HG02623 (cell line): ENCODE measurements at regions not wholly inside any gene's neighbourhood (a gene's known extent, or its start where the extent isn't known, plus 50 kb on each side); places are given as distances from the start of the nearest gene placed in this dataset.

Experiments
- ATAC-seq: cut with Tn5 transposase; IDR thresholded peaks from one replicate; pipeline ENCODE4 v1.9.1; 2021; ENCODE audit warnings: moderate library complexity; ENCODE audit not compliant: unreplicated experiment

DNA sequence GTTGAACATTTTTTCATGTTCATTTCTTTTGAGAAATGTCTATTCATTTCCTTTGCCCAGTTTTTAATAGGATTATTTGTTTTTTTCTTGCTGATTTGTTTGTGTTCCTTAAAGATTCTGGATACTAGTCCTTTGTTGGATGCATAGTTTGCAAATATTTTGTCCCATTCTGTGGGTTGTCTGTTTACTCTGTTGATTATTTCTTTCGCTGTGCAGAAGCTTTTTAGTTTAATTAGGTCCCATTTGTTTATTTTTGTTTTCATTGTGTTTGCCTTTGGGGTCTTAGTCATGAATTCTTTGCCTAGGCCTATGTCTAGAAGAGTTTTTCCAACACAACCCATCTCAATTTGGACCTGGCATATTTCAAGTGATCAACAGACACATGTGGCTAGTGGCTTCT lies 116.1 kb upstream of the GALNT2 start:
- ATAC-seq = no peak

DNA sequence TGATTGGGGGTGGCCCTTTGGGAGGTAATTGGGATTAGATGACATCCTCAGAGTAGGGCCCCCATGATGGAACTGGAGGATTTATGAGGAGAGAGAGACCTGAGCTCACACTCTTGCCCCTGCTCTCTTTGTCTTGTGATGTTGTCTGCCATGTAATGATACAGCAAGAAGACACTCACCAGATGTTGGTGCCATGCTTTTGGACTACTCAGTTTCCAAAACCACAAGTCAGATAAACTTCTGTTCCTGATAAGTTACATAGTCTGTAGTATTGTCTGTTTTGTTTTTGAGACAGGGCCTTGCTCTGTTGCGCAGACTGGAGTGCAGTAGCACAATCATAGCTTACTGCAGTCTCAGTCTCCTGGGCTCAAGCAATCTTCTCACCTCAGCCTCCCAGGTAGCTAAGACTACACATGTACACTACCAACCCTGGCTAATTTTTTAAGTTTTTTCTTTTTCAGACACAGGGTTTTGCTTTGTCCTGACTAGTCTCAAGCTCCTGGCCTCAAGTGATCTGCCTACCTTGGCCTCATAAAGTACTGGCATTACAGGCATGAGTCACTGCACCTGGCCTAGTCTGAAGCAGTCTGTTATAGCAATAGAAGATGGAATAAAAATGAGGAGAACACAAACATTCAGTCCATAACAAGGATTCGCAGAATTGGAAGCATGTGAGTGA lies 115.0 kb upstream of the GALNT2 start:
- ATAC-seq = no peak

DNA sequence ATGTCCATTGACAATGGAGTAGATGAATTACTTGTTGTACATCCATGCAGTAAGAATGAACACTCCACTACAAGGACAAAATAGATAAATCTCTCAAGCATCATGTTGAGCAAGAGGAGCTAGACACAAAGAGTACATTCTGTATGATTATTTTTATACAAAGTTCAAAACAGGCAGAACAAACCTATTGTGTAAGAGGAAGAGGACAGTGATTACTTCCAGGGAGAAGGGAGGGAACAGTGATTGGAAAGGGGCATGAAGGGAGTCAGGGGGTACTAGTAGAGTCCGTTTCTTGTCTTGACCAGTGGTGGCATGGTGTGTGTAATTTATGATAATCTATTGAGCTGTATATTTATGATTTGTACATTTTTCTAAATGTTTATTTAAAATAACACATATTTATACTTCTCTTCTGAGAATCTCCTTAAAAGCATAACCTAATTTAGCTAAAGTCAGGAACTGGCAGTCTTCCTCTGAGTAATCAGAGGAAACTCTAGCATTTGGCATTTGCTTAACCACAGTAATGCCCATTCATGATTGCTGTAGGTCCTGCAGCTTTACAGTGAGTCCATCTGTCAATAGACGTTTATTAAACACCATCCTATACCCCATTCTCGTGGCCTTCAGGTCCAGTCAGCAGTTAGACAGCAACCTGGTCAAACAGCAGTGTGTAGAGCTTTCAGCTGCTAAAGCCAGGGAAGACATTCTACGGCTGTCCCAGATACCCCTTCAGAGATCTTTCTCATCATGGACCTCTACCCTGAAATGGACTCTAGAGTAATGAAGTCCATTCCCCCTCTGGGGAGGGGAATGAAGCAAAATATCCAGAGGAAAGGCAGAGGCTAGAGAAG lies 114.1 kb upstream of the GALNT2 start:
- no peak for ATAC-seq

DNA sequence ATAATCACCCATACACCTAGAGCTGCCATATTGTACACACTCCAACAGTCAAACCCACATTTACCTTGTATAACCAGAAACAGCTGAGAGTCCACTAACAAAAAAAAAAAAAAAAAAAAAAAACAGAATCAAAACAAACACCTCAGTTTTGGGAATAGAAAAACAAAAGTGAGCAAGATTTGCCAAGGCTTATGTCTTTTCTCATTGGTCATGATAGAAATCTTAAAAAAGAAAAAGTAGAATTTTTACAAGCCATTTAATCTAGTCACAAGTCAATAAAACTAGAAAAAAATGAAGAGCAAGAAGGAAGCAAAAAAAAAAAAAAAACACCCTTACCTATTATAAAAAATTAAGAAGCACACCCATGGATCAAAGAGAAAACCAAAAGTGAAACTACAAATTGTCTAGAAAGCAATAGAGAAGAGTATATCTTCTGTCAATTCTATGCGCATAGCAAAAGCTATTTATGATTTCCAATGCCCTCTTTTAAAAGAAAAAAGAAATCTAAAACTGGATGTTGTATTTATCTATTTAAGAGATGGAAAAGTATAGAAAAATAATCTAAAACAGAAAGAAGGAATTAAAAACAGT lies 113.2 kb upstream of the GALNT2 start:
- no peak for ATAC-seq

DNA sequence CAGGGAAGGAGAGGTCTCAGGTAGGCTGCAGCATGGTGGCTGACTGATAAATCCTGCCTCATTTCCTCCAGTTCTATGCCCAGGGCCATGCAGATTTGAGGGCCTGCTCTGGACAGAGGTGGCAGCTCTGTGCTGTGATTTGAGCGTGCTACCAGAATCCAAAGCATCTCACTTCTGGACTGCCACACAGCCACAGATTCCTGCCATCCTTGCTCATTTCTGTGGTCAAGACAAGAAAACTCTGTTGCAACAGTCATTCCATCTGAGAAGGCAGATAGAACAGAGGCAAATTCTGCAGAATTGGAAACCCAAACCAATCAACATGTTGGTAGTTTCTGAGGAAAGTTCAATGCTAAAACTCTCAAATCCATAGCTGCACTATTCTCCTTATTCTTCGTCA lies 102.8 kb upstream of the GALNT2 start:
- no peak for ATAC-seq

DNA sequence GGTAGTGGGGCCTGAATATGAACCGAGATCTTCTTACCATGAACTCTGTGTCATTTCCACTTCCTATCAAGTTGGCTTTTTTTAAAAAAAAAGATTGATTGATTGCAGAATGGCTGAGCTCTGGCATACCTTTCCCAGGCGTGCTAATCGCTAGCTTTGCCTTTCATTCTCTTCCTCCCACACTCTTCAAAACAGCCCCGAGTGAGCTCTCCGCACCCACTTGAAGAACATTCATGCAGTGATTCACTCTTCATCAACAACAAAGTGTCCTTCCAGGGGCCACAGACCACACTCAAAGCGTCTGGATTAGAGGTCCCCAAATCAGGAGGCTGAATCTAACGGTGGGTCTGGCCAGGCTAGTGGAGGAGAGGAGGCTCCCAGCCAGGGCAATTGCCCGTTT lies 96.3 kb upstream of the GALNT2 start:
- ATAC-seq = no peak

DNA sequence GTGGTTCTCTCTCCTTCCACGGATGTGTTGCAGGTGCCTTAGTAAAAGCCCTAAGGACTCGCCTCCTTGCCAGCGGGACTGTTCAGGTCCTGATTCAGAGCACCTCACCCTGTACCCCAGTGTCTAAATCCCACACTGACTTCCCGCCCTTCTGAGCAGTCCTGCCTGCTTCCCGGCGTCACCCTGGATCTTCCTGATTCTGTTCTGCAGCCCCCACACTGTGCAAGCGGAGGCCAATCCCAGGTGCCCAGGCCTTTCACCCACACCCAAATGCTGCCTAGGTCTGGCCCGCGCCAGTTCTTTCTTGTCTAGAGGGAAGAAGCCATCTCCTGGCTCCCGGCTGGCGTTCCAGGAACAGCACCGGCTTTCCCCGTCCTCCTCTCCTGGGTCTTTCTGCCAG lies 95.9 kb upstream of the GALNT2 start:
- no peak for ATAC-seq

DNA sequence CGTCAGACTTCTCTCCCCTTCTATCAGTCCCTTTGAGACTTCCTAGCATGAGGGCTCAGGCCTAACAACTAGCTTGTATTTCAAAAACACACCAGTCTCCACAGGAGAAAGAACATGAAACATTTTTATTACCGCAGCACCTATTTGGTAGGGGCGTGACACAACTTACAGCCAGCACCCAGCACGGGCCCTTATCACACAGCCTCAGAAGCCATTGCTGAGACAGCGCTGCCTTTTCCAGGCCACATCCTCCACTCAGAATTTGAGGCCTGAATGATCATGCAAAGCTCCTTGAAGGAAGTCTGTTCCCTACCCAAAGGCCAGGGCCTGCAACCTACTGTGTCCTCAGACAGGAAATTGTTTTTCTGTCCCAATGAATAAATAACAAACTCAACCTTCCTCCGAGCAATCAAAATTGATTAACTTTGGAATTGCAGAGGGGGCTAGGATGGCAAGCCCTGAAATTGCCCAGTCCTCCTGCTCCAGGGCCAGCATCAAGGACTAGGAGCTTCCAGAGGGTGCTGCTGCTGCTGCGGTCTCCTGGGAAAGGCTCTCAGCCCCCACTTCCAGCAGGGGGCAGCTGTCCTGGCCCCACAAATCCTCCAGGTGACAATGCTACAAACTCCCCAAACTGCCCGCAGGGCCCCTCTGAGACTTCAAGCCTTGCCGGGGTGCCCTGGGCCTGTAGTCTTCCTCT lies 94.3 kb upstream of the GALNT2 start:
- ATAC-seq = no peak

DNA sequence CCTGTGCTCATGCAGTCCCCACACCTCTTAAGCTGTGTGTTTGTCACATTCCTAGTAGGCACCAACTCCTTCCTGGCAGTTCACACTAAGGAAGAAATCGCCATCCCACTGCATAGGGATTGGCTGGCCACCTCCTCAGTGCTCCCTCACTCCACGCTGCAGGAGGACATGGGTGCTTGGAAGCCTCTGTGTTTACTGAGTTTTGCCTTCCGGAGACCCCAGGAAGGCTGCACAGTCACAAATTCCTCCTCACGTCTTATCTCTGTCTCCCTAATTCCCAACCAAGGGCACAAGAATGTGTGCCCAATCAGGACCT lies 93.8 kb upstream of the GALNT2 start:
- ATAC-seq = no peak

DNA sequence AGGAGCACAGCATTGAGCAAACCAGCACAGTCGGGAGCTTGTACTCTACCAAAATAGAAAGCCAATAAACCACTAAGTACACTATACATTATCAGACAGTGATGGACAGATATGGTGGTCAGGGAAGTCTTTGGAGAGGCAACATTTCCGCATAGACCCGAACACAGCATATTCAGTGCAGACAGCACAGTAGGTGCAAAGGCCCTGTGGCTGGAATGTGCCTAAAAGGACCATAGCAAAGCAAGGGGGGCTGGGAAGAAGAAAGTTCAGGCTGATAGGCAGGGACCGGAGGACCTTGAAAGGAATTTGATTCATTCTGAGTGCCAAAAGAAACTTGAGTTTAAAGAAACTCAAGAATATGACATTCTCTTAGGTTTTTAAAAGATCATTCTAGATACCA lies 92.0 kb upstream of the GALNT2 start:
- no peak for ATAC-seq

DNA sequence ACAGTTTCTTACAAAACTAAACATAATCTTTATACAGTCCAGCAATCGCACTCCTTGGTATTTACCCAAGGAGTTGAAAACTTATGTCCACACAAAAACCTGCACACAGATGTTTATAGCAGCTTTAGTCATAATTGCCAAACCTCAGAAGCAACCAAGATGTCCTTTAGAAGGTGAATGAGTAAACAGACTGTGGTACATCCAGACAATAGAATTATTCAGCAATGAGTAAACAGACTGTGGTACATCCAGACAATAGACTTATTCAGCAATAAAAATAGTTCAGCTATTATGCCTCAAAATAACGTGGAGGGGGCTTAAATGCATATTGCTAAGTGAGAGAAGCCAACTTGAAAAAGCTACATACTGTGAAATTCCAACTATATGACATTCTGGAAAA lies 87.0 kb upstream of the GALNT2 start:
- ATAC-seq = no peak

DNA sequence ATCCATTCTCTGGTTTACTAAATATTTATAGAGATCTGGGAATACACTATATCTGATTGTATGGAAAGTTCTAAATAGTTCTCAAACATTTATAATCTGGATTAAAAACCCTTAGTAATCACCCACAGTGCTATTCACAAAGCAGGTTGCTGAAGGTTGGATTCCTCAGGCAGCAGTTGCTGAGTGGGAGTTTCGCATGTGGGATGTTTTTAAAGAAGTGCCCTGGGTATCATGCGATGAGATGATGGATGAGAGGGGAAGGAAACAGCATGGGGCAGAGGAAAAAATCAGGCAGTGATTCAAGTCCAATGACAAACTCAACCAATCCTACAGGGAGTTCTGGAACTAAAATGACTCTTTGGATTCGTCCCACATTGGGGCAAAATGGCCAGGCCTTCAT lies 85.3 kb upstream of the GALNT2 start:
- no peak for ATAC-seq

DNA sequence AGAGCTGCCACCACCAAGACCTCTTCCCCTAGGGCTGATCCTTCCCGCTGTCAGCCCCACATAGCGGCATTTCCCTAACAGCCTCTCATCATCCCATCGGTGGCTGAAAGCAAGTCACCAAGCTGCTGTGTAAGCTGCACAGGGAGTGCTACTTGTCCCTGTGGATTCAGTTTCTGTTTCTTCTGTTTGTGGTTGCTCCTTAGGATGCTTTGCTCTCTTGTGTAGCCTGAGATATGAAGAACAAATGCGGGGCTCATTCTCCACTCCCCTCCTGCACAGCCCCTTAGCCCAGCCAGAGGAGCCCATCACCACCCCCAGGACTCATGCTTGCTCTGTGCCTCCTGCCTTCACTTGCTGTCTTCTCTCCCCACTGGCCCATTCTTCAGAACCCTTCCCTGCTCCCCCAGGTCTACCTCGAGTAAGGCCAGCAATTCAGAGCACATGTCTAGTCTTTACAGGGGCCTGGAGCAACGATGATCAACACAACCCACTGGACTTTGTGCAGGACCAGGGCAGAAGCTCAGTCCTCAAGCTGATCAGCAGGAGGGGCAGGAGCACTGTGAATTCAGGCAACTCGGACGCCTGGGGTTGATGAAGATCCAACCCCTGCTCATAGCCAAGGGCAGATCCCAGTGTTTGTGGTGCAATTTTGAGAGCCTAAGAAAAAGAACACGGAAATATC lies 82.6 kb upstream of the GALNT2 start:
- ATAC-seq = no peak

DNA sequence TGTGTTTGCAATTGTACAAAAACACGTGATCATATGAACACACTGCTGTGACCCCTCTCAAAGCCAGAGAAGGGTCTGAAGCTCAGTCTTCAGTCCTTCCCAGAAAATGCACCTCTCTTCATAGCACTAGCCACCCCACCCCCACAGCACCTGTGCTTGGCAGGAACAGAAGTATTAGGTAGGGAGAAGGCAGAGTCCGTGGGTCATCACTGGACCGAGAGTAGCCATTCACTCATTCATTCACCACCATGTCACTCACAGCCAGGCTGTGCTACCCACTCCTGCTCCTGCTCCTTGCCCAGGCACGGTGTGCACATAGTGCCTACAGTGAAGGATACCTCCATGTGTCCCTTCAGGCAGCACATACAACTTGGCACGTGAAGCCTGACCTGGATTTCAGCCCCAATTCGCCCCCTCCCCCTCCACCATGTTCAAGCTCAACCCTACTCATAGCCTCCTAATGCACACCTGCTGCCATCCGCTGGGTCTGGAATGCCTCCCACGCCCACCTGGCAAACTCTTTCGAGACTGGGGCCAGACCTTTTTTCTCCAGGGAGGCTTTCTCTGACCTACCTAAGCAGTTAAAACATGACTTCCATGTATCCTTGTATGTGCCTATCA lies 81.9 kb upstream of the GALNT2 start:
- no peak for ATAC-seq

DNA sequence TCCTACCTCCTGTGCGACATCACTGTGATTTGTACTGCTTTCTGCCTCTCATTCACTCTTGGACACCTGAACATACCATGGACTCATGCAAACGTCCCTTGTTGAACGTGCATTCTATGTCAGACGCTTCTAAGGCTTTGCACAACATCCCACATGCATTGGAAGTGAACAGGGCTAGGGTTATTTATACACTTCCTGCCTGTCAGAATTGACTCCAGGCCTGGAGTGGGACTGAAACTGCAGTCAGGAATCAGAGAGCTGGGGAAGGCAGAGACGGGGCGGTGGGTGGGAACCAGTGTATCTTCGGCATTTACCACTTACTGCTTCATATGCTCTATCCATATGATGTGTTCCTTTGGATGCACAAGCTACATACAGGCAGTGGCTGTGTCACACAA lies 81.4 kb upstream of the GALNT2 start:
- ATAC-seq = no peak

DNA sequence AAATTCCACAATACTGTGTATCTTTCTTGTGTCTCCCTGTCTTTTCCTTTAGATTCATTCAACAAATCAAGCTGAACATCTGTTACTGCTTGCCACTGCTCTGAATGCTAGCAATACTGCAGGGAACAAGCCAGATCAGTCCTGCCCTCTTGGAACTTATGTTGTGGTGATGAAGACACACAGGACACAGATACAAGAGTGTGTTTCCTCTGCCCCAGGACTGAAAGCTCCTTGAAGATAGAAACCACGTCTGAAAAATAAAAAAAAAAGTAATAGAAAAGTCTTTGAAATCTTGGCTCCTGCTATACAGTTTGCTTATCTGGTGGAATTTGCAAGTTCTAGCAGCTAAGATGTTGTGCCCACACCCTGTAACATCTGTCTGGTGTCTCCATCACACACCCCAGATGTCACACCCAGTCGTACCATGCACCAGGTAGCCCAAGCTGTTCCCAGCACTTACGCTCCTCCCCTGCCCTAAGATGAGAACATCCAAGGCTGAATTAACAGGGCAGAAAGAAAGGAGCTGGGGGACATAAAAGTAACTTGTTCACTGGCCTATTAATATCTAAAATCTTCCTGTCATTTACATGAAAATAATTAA lies 80.2 kb upstream of the GALNT2 start:
- ATAC-seq = no peak

DNA sequence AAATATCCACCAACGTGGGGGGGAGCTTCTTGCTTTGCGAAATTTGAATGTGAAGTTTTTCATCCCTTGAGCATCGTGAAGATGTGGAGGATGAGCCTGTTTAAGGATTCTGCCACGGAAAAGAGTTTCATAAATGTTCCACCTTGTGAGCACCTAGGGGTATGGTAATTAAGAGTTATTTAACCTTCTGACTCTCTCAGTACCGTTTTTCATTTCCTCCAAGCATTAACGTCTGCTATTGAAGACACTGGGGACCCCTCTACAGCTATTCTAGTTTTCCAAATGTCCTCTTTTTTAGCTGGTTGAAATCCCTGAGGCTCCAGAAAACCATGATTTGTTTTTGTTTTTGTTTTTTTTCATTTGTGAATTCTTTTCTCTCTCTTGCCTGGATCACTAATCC lies 79.1 kb upstream of the GALNT2 start:
- no peak for ATAC-seq

DNA sequence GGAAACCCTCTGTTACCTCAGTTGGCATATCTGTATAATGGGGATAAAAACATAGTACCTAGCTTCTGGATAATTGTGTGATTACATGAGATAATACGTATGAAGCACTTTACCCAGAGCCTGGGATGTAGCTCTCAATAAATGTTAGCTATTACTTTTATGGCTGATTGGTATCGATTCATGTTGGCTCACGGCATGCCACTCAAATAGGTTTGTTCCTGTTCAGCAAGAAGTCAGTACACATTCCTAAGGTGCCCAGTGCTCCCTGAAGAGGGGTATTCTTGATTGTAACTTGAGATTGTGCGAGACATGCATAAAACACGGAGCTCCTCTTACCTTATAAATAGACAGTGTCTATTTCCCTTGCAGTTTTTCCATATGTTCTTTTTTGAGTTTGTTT lies 78.5 kb upstream of the GALNT2 start:
- ATAC-seq = no peak

DNA sequence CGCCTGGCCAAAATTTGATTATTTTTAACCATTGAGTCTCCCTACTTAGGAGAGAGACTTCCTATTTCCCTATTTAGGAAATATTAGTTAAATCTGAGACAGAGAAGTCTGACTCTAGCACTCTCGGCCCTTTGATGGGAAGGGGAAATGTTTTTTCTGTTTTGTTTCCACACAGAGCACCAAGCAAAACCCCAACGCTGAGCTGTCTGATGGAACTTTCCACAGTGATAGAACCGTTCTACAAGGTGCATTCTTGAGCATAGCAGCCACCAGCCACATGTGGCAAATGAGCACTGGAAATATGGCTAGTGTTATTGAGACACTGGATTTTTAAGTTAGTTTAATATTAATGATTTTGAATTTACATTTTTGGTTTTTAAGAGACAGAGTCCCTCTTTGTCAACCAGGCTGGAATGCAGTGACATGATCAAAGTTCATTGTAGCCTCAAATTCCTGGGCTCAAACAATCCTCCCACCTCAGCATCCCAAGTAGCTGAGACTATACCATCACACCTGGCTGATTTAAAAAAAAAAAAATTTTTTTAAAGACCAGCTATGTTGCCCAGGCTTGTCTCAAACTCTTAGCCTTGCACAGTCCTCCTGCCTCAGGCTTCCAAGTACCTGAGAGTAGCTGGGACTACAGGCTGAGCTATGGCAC lies 77.3 kb upstream of the GALNT2 start:
- ATAC-seq = no peak

DNA sequence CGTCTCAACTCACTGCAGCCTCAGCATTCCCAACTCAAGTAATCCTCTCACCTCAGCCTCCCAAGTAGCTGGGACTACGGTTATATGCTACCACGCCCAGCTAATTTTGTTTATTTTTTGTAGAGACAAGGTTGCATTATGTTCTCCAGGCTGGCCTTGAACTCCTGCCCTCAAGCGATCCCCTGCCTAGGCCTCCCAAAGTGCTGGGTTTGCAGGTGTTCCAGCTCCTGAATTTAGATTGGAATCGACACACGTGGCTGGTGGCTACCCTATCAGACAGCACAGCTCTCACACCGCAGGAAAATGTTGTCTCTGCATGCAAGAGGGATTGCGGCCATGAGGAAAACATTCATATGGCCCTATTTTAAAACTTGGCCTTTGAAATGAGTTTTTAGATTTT lies 76.7 kb upstream of the GALNT2 start:
- no peak for ATAC-seq
